ENCODE measurements at regions not wholly inside any gene's neighbourhood (a gene's known extent, or its start where the extent isn't known, plus 50 kb on each side); places are given as distances from the start of the nearest gene placed in this dataset.

GRCh38 chr14:44154874-44155273 lies 352.2 kb downstream of the FSCB start:
- no peaks in the 10 kb centered on the region for H3K9me3 ChIP-seq
- intact Hi-C loops (cut with DNase I; ENCODE audit: low total_unique reads), result no loop called here
- H3K27ac ChIP-seq, result no peak overlapping the region
- H3K4me1 ChIP-seq, result no peaks in the 10 kb centered on the region
- DNase-seq, result no peak
- no peak overlapping the region for H3K4me3 ChIP-seq
- H3K36me3 ChIP-seq, result no peaks in the 10 kb centered on the region
- no peaks in the 10 kb centered on the region for H3K27me3 ChIP-seq
- no peak for TF ChIP-seq CTCF (IDR thresholded peaks at IDR 0.05)
- no peak for TF ChIP-seq EP300 (IDR thresholded peaks at IDR 0.05; ENCODE audit: low read depth)
- no peak for TF ChIP-seq POLR2A (IDR thresholded peaks at IDR 0.05)
- no peak for TF ChIP-seq POLR2AphosphoS5 (IDR thresholded peaks at IDR 0.05)
- in situ Hi-C loops (cut with MboI; ENCODE audit: low pct_ligation_motif_present in 1 of 4, low pct_unique_long_range_greater_than_20kb in 1 of 4, low sequenced_read_pairs in 3 of 4), result no loop called here

DNA sequence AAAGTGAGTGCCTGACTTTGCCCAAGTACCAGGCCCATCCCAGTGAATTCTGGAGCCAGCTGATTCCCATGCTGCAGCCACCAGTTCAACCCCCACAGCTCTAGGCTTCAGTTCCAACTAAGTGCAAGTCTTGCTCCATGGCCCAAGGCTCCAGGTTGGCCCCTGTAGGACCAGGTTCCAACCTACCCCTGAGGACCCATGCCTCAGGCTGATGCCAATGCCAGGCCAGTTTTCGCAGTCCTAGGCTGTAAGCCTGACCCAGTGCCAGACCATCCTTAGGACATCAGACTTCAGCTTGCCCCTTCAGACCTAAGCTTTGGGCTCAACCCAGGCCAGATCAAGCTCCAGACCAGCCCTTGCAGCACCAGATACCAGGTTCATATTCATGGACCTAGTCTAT lies 352.6 kb downstream of the FSCB start:
- H3K9me3 ChIP-seq, result no peaks in the 10 kb centered on the region
- H3K27ac ChIP-seq, result no peak overlapping the region
- in situ Hi-C loops (cut with MboI; ENCODE audit: low pct_ligation_motif_present in 1 of 4, low pct_unique_long_range_greater_than_20kb in 1 of 4, low sequenced_read_pairs in 3 of 4) (no loop called here), intact Hi-C loops (cut with DNase I; ENCODE audit: low total_unique reads) (no loop called here)
- WGBS, 2 donors (ENCODE audit: low coverage in 1 of 2), result 89% methylated on average over 1 of the region's 1 CpG; no CpG with 5 or more reads in 1 of the 2 donors
- H3K4me3 ChIP-seq, result no peak overlapping the region
- H3K36me3 ChIP-seq, result no peaks in the 10 kb centered on the region
- TF ChIP-seq CTCF (IDR thresholded peaks at IDR 0.05), result no peak
- TF ChIP-seq POLR2AphosphoS5 (IDR thresholded peaks at IDR 0.05), result no peak
- TF ChIP-seq EP300 (IDR thresholded peaks at IDR 0.05; ENCODE audit: low read depth), result no peak
- TF ChIP-seq POLR2A (IDR thresholded peaks at IDR 0.05), result no peak
- H3K4me1 ChIP-seq, result no peaks in the 10 kb centered on the region
- DNase-seq, result no peak
- H3K27me3 ChIP-seq, result no peaks in the 10 kb centered on the region

GRCh38 chr14:44151130-44151820 lies 355.8 kb downstream of the FSCB start:
- TF ChIP-seq POLR2A (IDR thresholded peaks at IDR 0.05), result no peak
- no peak for TF ChIP-seq CTCF (IDR thresholded peaks at IDR 0.05)
- TF ChIP-seq POLR2AphosphoS5 (IDR thresholded peaks at IDR 0.05), result no peak
- no peak for TF ChIP-seq EP300 (IDR thresholded peaks at IDR 0.05; ENCODE audit: low read depth)
- Histone ChIP-seq H3K4me1 (no peaks in the 10 kb centered on the region), H3K36me3 (no peaks in the 10 kb centered on the region), H3K4me3 (no peak overlapping the region), H3K27me3 (no peaks in the 10 kb centered on the region), H3K27ac (no peak overlapping the region), H3K9me3 (no peaks in the 10 kb centered on the region)
- intact Hi-C loops (cut with DNase I; ENCODE audit: low total_unique reads), result no loop called here
- WGBS, 2 donors (ENCODE audit: low coverage in 1 of 2), result 65 to 79% methylated on average over 2 of the region's 2 CpGs
- DNase-seq, result no peak
- in situ Hi-C loops (cut with MboI; ENCODE audit: low pct_ligation_motif_present in 1 of 4, low pct_unique_long_range_greater_than_20kb in 1 of 4, low sequenced_read_pairs in 3 of 4), result no loop called here

DNA sequence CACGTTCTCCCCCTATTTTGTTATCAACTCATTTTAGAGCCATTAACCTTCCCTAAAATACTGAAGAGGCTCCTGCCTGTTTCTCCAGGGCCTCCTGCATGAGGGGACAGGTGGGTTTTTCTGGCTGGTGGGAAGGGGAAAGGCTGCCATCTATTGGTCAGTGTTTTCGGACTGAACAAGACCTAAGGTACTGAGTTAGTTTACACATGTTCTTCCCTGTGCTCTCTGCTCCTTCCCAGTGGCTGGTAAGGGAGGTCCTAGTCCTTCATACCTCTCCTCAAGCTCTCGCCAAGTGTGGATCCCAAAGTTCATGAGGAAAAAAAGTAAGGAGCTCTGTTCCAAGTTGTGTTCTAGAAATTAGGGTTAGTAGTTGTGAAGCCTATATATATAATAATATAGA lies 357.5 kb downstream of the FSCB start:
- H3K36me3 ChIP-seq, result no peaks in the 10 kb centered on the region
- H3K27me3 ChIP-seq, result no peaks in the 10 kb centered on the region
- intact Hi-C loops (cut with DNase I; ENCODE audit: low total_unique reads) (no loop called here), in situ Hi-C loops (cut with MboI; ENCODE audit: low pct_ligation_motif_present in 1 of 4, low pct_unique_long_range_greater_than_20kb in 1 of 4, low sequenced_read_pairs in 3 of 4) (no loop called here)
- no peak overlapping the region for H3K4me3 ChIP-seq
- no peak for TF ChIP-seq EP300 (IDR thresholded peaks at IDR 0.05; ENCODE audit: low read depth)
- TF ChIP-seq POLR2AphosphoS5 (IDR thresholded peaks at IDR 0.05), result no peak
- no peak for TF ChIP-seq CTCF (IDR thresholded peaks at IDR 0.05)
- TF ChIP-seq POLR2A (IDR thresholded peaks at IDR 0.05), result no peak
- no peaks in the 10 kb centered on the region for H3K4me1 ChIP-seq
- WGBS, 2 donors (ENCODE audit: low coverage in 1 of 2), result 35 to 67% methylated on average over 2 to 3 of the region's 3 CpGs
- no peak for DNase-seq
- H3K9me3 ChIP-seq, result no peaks in the 10 kb centered on the region
- H3K27ac ChIP-seq, result no peak overlapping the region
